ELF-1 (cell line): ENCODE measurements at regions not wholly inside any gene's neighbourhood (a gene's known extent, or its start where the extent isn't known, plus 50 kb on each side); places are given as distances from the start of the nearest gene placed in this dataset.

Experiments used
- DNase-seq: peaks from one replicate; pipeline ENCODE4 v3.0.0-alpha.2; 2016; ENCODE audit warnings: low read depth, low spot score

DNA sequence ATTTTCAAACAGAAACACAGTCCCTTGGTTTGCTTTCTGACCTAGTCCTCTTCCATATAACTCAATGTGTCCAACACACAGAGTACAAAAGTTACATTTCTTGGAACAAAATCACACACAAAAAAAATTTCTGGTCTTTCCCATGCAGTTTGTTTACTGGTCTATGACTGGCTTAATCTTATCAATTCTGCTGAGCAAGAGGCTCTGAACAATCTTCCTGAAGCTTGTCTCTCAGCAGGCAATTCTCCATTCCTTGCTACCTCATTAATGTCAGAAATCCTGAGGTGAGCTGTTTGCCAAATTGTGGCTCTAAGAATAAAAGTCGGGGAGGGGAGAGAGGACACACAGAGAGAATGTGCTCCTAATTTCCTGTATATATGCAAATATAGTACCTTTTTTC lies 423.6 kb downstream of the HLX start:
- DNase-seq = no peak

DNA sequence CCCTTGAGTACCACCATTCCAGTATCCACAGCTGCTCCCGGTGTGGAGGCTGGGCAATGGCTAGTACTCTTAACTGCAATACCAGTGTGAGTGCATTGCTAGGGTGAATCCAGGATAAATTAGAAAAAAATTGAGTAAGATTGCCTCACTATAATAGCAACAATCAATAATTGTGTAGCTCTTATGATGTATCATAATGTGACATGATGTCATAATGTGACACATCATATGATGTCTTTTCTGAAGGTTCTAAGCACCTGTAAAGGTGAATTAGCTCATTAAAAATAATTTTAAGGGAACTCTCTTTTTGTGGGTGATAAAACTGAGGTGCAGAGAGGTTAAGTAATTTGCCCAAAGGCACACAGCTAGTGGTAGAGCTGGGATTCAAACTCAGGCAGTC lies 424.4 kb downstream of the HLX start:
- no peak for DNase-seq

DNA sequence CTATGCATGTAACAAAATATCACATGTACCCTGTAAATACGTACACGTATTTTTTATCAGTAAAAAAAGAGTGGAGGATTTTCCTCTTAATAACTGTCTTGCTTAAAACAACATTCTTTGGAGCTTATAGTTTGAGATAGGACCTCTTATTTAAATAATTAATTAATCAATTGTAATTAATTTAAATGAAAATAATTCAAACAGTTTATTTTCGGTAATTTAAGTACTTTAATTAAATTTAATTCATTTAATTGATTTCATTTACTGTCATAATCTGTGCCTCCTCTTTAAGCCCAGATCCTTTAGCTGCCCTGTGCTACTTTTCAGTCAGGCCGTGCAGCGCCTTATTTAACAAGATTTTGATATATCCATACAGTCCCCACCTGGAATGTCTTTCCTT lies 427.0 kb downstream of the HLX start:
- DNase-seq = no peak

DNA sequence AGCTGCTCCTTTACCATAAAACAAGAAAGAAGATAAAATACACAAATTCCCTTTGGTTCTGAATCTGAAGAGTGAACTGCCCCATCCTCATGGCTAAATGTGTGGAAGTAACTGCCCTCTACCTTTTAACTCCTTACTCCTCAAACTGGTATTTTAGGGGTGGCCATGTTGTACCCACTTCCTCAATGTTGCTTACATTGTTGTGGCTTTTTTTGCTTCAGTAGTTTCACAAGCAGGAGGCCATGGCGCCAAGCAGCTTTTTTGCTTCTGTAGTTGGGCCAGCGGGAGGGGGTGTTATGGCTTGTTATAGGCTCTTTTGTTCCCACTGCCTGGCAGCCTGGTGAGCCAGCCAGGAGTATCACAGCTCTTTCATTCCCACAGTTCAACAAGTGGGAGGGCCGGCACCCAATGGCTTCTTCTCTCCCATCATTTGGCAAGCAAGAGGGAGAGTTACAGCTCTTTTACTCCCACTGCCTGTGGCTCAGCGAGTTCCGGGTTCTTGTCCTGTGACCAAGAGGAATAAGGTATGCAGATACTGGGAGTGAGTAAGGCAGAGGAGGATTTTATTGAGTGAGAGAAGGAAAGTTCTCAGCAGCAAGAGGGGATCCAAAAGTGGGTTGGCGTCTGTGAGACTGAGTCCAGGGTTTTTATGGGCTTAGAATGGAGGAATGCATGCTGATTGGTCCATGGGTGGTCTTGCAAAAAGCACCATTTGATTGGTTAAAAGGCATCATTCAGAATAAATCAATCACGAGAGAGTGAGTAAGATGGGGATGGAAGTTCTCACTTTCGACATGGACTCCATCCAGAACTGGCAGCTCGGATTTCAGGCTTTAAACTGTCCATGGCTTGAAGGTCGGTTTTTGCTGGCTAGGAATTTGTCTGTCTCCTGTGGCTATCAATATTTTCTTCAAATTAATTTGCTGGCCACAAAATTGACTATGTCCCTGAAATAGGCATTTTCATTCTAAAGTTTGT lies 429.6 kb downstream of the HLX start:
- no peak for DNase-seq

DNA sequence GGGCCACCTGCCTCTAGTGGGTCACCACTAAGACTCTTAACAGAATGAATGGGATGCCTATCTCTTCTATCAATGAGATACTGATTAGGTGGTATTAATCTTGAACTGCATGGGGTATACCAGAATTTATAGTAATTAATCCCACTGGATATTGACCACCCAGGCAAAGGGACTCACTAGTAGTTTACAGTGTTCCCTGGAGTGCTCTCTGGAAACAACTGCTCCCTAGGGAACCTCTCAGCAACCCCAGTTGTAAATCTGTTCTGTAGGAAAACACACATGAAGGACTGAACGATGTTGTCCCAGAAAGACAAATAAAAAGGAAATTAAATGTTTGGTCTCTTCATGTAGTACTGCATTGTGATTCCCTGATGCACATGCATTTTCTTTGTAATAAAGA lies 430.5 kb downstream of the HLX start:
- DNase-seq = no peak

DNA sequence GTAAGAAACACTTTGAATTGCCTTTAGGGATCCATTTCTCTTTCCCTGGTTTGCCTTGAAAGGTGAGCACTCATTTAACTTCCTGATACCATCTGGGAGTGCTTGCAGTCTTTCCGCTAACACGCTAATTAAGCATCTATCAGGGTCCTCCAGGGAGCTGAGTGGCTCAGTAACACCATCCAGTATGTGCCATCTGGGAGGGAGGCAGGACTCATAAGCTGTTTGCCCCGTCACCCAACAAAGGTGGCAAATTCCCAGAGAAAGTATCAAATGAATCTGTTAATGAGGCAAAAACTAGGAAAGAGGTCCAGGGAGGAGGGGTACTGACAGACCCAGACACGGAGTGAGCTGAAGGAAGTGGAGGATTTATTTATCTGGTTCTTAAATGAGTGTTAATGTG lies 430.9 kb downstream of the HLX start:
- DNase-seq = peak; percentile 5

DNA sequence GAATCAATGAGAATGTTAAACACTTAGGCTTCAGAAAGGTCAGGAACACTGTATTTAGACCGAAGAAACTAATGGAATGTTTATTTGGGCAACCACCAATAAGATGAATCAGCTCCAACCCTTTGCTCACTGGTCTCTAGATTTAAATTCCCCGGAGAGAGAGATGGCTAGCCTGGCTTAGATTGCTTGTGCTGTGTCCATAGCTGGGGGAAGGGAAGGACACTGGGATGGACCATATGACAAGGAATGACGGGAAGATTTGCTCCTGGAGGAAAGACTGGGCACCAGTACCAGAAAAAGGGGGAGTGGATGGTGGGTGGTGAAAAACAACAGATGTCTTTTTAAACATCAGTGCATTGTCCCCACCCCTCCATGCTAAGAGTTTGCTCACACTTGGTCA lies 426.6 kb downstream of the DUSP10 start:
- DNase-seq = no peak

DNA sequence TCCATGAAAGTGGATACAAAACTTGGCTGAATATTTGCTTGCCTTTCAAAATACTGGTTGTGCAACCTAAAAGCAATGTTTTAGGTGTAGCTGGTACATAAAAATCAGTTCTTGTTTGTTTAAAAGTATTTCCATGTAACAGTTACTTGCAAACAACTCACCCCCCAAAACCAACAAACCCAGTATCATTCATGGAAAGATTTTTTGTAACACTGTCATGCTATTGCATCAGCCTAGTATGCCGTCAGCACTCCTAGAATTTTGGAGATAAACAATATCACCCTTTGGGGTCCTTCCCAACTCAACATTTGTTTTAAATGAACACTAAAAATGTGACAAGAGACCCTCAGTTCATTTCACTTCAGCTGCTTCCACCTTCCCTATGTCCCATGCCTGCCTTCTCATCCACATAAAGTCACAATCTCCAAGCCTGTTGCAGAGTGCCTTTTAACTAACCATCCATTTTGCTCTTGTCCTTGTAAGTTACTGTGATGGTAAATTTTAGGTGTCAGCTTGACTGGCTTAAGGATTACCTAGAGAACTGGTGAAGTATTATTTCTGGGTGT lies 425.3 kb downstream of the DUSP10 start:
- DNase-seq = no peak

DNA sequence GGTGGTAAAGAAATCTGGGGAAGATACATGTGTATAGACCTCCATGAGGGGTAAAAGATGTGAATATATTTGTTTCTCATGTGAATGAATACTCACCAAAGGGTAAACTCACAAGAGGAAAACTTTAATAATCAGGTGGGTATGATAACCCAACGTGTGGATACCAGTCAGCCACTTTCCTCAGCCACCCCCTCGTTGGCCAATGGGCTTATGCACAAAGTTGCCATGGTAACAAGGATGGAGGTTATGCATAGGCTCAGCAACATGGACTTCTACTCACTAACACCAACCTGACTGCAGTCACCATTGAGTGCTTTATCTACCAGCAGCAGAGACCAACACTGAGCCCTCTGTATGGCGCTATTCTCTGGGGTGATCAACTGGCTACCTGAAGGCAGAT lies 424.4 kb downstream of the DUSP10 start:
- DNase-seq = no peak

DNA sequence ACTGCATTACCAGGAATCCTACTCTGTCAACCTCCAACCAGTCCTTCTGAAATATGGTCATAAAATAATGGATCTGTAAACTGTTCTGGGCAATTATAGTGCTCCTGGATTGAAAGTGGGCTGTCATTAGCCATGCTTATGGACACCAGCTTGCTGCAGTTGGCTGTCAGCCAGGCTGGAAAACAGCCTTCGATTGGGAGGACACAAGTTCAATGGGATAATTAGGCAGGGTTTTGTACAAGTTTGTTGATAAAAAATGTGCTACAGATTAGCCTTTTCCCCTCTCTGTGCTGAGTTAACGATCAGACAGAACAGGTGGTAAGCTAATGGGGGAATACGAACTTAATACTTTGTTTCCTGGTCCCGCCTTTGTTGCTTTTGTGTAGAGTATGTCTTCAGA lies 413.9 kb downstream of the DUSP10 start:
- DNase-seq = no peak

DNA sequence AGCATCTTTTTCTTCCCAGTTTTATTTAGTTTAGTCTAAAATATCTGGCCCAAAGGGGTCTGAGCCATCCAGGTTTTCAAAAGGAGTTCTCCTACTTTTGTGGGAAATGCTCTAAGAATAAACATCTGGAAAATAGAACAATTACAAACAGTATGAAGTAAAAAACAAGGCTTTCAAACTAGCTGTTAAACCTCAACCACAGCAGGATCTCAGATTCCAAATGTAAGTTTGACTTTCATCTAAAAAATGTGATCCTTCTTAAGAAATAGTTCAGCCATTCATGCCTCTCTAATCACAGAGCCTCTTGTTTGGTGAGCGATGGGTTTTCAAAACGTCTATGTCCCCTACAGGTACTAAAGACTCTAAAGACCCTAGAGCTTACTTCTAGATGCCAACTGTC lies 413.5 kb downstream of the DUSP10 start:
- no peak for DNase-seq

DNA sequence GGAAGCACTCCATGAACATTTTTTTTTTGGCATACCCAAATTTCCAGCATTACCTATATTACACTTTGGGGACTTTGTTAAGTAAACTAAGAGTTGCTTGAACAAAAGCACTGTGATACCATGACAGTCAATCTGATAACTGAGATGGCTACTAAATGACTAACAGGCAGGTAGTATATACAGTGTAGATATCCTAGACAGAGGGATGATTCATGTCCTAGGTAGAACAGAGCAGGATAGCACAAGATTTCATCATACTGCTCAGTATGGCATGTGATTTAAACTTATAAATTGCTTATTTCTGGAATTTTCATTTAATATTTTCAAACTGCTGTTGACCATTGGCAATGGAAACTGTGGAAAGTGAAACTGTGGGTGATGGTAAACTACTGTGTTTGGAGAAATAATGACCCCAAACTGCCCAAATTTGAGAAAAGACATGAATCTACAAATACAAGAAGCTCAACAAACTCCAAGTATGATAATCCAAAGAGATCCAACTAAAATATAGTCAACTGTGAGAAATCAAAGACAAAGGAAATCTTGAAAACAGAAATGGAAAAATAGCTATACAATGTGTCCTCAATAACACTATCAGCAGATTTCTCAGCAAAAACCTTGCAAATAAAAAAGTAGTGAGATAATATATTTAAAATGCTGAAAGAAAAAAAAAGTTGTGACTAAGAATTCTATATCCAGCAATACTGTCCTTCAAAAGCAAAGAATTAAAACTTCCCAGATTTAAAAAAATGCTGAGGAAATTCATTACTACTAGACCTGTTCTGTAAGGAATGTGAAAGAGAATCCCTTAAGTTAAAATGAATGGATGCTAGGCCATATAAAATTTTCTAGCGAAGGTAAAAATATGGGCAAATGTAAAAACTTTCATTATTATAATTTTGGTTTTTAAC lies 410.4 kb downstream of the DUSP10 start:
- no peak for DNase-seq

DNA sequence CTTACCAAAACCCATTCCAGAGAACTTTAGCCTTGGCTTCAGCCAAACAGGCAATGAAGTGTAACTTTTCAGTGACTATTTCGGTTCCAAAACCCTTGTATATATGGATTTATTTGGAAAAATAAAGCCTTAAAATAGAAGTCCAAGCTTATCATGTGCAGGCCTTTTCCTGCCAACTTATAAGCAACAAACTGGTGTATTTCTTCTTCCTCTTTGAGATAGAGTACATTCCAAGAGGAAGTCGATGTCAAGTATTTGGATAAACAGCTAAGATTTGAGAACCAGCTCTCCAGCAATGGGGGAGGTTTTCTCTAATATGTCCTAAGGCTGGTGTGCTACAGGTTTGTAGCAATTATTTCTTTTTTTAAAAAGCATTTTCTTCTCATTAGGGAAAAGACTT lies 407.8 kb downstream of the DUSP10 start:
- no peak for DNase-seq

DNA sequence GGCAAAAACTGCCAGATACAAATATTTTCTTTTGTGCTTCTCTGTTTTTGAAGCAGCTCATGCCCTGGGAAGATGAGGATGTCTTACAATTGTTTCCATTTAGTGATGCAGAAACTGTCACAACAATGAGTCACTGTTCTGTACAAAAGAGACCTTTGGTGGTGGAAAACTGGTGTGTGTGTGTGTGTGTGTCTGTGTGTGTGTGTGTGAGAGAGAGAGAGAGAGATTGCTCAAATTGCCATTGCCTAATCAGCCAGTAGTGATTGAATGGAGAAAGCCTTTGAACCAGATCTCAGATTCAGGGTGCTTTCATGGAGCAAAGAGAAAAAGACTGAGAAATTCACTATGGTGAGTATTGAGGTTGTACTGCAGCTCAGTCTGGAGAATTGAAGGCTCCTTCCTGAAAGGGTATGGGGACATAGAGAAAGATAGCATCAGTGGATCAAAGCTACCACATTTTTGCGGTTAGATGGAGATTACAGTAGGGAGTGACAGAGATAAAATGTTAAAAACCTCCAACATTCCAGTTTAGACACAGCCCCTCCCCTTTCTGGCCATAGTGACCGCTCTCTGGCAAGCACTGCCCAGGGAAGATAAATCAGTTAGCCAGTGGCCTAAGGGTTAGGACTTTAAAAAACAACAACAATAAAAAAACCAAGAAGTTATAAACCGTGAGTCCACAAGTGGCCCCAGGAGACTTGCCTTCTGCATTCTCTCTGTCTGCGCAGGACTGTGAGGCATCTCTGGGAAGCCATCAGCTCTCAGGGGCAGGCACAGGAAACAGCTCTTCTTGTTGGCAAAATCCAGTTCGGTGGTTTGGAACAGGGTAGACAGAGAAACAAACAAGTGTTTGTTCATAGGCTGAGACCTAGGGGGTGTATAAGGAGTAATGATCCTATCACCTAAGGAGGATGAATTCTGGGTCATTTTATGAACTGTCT lies 406.5 kb downstream of the DUSP10 start:
- peak; percentile 78 for DNase-seq

DNA sequence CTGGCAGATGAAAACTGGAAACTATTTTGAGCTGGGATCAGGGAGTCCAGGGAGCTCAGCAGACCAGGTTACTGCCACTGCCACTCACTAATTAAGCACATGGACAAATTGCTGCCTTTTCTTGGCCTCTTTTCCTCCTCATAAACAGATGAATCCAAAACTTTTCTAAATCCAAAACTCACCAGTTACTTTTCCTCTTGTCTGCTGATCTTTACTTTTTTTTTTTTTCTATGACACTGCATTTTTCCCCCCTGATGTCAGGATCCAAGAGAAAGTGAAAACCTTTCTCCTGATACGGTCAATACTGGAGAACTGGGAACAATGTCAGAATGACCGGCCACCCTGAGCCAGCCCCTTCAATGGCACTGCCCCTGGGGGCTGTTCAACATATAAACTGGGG lies 405.8 kb downstream of the DUSP10 start:
- DNase-seq = no peak

DNA sequence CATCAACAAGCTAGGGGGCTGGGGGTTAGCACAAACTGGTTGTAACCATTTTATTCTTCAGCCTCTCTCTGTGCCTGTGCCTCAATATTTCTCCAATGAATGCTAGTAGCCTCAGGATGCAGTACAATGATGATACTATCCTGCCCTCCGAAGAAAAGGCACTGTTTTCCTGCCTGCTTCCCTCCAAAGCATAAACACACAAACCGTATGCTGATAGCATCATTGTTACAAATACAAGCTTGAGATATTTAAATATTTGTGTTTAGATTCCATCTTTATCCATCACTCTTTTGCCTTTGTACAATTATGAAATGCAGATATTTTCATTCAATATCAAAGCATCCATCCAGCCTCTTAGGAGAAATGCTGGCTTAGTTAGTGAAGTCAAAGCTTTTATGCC lies 404.8 kb downstream of the DUSP10 start:
- no peak for DNase-seq

DNA sequence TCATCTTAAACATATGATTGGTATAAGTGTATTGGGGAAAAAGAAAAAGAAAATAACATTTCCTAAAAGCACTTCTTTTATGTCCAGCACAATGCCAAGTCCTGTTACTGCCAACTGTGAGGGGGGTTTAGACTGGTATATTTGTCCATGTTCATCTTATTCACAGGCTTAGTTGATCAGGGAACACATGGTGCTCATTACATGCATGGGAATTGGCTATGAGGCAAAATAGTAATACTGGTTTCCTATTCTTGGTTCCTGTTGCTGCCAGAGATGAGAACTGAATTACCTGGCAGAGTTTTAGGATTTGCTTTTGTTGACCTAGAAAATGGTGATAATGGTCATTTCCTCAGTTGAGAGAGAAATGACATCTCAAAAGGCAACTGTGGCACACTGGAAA lies 398.8 kb downstream of the DUSP10 start:
- no peak for DNase-seq

DNA sequence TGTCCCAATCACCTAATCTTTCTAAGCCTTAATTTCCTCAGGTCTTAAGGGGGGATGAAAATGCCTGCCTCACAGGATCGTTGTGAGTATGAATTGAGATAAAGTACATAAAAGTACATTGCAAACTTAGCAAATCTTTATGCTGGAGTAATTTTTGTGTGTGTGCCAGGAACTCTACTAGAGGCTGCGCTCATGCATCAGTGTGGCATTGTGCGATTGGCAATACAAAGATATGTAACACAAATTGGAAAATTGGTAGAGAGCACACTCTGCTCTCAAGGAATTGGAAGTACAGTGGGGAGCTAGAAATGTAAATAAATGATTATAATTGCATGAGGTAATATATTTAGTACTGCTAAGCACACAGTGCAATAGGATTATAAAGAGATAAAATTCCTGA lies 398.3 kb downstream of the DUSP10 start:
- DNase-seq = no peak

DNA sequence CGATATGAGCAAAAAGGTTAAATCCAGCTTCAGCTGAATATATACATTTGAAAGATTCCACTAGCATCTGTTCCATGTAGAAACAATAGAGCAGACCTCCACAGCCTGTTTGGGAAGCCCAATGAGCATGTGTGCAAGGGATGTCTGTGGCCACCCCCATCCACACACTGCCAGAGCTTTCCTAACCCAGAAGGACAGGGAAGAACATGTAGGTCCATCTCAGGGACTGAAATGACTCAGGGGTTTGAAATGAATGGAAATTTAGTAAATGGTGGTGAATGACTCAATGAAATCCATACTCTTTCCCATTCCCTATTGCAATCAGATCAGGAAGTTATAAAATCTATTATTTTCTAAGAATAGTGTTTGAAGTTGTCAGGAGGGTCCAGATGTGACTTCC lies 397.2 kb downstream of the DUSP10 start:
- DNase-seq = no peak

DNA sequence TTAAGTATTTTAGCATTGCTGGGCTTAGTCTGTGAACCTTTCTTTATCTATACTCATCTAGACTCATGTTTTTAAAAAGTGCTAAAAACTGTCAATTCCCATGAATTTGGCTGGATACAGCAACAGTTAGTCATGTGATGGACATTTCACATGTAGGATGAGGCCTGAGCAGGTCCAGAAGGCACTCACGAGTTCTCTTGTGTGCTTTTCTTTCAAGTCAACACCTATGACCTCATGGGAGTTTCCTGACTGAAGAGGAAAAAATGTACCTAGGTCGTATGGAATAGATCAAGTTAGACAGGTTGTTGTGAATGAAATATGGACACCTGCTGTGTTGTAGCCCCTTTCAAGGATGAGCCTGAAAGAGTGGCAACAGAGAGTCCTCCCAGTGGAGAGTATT lies 394.2 kb downstream of the DUSP10 start:
- no peak for DNase-seq

DNA sequence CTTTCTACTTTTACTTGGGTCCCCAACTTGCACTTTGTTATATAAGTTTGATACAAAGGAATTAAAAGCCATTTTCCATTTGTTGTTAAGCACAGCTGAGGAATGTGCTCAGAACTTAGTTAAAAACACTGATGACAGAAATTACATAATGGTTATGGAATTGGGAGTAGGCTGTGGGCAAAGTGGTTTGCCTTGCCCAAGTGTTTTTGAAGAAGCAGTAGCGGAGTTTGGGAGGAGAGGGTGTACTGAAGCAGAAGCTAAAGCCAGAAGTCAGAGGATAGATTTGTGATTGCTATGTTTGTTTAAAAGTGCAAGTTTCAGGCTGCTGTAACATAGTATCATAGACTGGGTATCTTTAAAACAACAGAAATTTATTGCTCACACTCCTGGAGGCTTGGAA lies 391.8 kb downstream of the DUSP10 start:
- no peak for DNase-seq
